GM23338 (cell line): ENCODE measurements at regions not wholly inside any gene's neighbourhood (a gene's known extent, or its start where the extent isn't known, plus 50 kb on each side); places are given as distances from the start of the nearest gene placed in this dataset.

Experiments
- ATAC-seq: fragments of 200-7000 bp; cut with Tn5 transposase; 3 replicates; pipeline ENCODE4 v1.9.1; 2020
- DNase-seq: peaks from one replicate; pipeline ENCODE4 v3.0.0-alpha.2; 2015; ENCODE audit warnings: low spot score
- H2AFZ ChIP-seq: fragments of 200-600 bp; sonication (generic); 2 replicates; pipeline ENCODE4 v1.8.0; 2016; ENCODE audit warnings: antibody characterized with exemption, mild to moderate bottlenecking, moderate library complexity
- H3F3A ChIP-seq: fragments of 200-600 bp; sonication (generic); replicated peaks from 2 replicates; pipeline ENCODE4 v1.8.0; 2017; ENCODE audit warnings: antibody characterized with exemption, mixed run types, low read depth
- H3K27ac ChIP-seq: fragments of 200-600 bp; sonication (generic); 2 replicates; pipeline ENCODE4 v1.6.1; 2016; ENCODE audit warnings: low read depth
- H3K27me3 ChIP-seq: fragments of 200-600 bp; sonication (generic); 2 replicates; pipeline ENCODE4 v1.8.0; 2016; ENCODE audit warnings: mild to moderate bottlenecking, mixed run types, moderate library complexity; ENCODE audit not compliant: insufficient read depth
- H3K36me3 ChIP-seq: fragments of 200-600 bp; sonication (generic); 2 replicates; pipeline ENCODE4 v1.8.0; 2016; ENCODE audit warnings: mild to moderate bottlenecking; ENCODE audit not compliant: insufficient read depth
- H3K4me1 ChIP-seq: fragments of 200-600 bp; sonication (generic); 2 replicates; pipeline ENCODE4 v1.8.0; 2016; ENCODE audit warnings: mild to moderate bottlenecking, moderate library complexity; ENCODE audit not compliant: insufficient read depth
- H3K4me2 ChIP-seq: fragments of 200-600 bp; sonication (generic); 2 replicates; pipeline ENCODE4 v1.7.1; 2017; ENCODE audit warnings: mixed run types
- H3K4me3 ChIP-seq: fragments of 200-600 bp; sonication (generic); 2 replicates; pipeline ENCODE4 v1.6.1; 2016; ENCODE audit warnings: mixed run types
- H3K79me2 ChIP-seq: fragments of 200-600 bp; sonication (generic); replicated peaks from 2 replicates; pipeline ENCODE4 v1.8.0; 2017; ENCODE audit warnings: mild to moderate bottlenecking; ENCODE audit not compliant: insufficient read depth
- H3K9me2 ChIP-seq: fragments of 200-600 bp; sonication (generic); 2 replicates; pipeline ENCODE4 v1.8.0; 2017; ENCODE audit not compliant: insufficient read depth
- H4K20me1 ChIP-seq: fragments of 200-600 bp; sonication (generic); replicated peaks from 2 replicates; pipeline ENCODE4 v1.8.0; 2017; ENCODE audit warnings: mild to moderate bottlenecking; ENCODE audit not compliant: insufficient read depth
- H3K27ac Mint-ChIP-seq: 2 replicates; pipeline ENCODE4 v1.8.0; 2020; ENCODE audit warnings: inconsistent platforms, mild to moderate bottlenecking, moderate library complexity, mixed read lengths
- H3K27me3 Mint-ChIP-seq: 3 replicates; pipeline ENCODE4 v1.8.0; 2022; ENCODE audit warnings: low read depth, mild to moderate bottlenecking, moderate library complexity, mixed read lengths, inconsistent platforms; ENCODE audit not compliant: insufficient read depth, poor library complexity
- H3K36me3 Mint-ChIP-seq: 3 replicates; pipeline ENCODE4 v1.8.0; 2021; ENCODE audit warnings: low read depth, mild to moderate bottlenecking, inconsistent platforms, moderate library complexity, mixed read lengths
- H3K4me1 Mint-ChIP-seq: 3 replicates; pipeline ENCODE4 v1.8.0; 2020; ENCODE audit warnings: mild to moderate bottlenecking, inconsistent platforms, mixed read lengths
- H3K4me3 Mint-ChIP-seq: 3 replicates; pipeline ENCODE4 v1.8.0; 2021; ENCODE audit warnings: moderate library complexity, mild to moderate bottlenecking, inconsistent platforms, mixed read lengths
- H3K9me3 Mint-ChIP-seq: 3 replicates; pipeline ENCODE4 v1.8.0; 2020; ENCODE audit warnings: moderate library complexity, mild to moderate bottlenecking, inconsistent platforms, mixed read lengths
- CREB1 ChIP-seq: fragments of 250-450 bp; sonication (Bioruptor Pico); IDR thresholded peaks from 2 replicates; pipeline ENCODE4 v1.5.0; 2020; ENCODE audit warnings: low read depth, mild to moderate bottlenecking, moderate library complexity
- EZH2 ChIP-seq: fragments of 200-600 bp; sonication (generic); IDR thresholded peaks from one replicate; pipeline ENCODE4 v1.8.0; 2017; ENCODE audit warnings: antibody characterized with exemption, mild to moderate bottlenecking, low read depth; ENCODE audit not compliant: unreplicated experiment
- EZH2phosphoT487 ChIP-seq: fragments of 200-600 bp; sonication (generic); IDR thresholded peaks from one replicate; pipeline ENCODE4 v1.8.1; 2018; ENCODE audit warnings: antibody characterized with exemption; ENCODE audit not compliant: unreplicated experiment
- JUNB ChIP-seq: IDR thresholded peaks from one replicate; pipeline ENCODE4 v1.6.1; 2016; ENCODE audit warnings: antibody characterized with exemption; ENCODE audit not compliant: unreplicated experiment
- NANOG ChIP-seq: IDR thresholded peaks from 2 replicates; pipeline ENCODE4 v1.6.1; 2016; ENCODE audit warnings: antibody characterized with exemption, borderline replicate concordance
- POLR2AphosphoS5 ChIP-seq: IDR thresholded peaks from 2 replicates; pipeline ENCODE4 v1.6.1; 2016; ENCODE audit warnings: antibody characterized with exemption, low read depth
- STAT1 ChIP-seq: IDR thresholded peaks from one replicate; pipeline ENCODE4 v1.6.1; 2016; ENCODE audit warnings: antibody characterized with exemption; ENCODE audit not compliant: unreplicated experiment
- ZNF114 ChIP-seq: fragments of 250-450 bp; sonication (Bioruptor Pico); IDR thresholded peaks from 2 replicates; pipeline ENCODE4 v1.5.0; 2020; ENCODE audit warnings: mild to moderate bottlenecking, moderate library complexity
- ZNF331 ChIP-seq: fragments of 250-450 bp; sonication (Bioruptor Pico); IDR thresholded peaks from 2 replicates; pipeline ENCODE4 v1.5.0; 2020; ENCODE audit warnings: low read depth, mild to moderate bottlenecking, moderate library complexity
- ZNF462 ChIP-seq: fragments of 250-450 bp; sonication (Bioruptor Pico); IDR thresholded peaks from 2 replicates; pipeline ENCODE4 v1.5.0; 2020; ENCODE audit warnings: mild to moderate bottlenecking, moderate library complexity
- TF ChIP-seq, protein P1 (sequence below), 2 experiments: fragments of 200-600 bp in 1 of 2; sonication (generic) in 1 of 2; conservative IDR thresholded peaks; 2 replicates each; pipeline versions ENCODE4 v1.5.1 to v1.6.1; 2016 to 2017; ENCODE audit warnings: antibody characterized with exemption in 2 of 2, low read depth in 2 of 2, mild to moderate bottlenecking in 2 of 2, moderate library complexity in 1 of 2
- TF ChIP-seq, protein P2 (sequence below): IDR thresholded peaks from one replicate; pipeline ENCODE4 v1.6.1; 2018; ENCODE audit warnings: antibody characterized with exemption; ENCODE audit not compliant: unreplicated experiment
- TF ChIP-seq, protein P3 (sequence below): IDR thresholded peaks from 2 replicates; pipeline ENCODE4 v1.6.1; 2016; ENCODE audit warnings: antibody characterized with exemption

GRCh38 chrX:39873117-39873516 is 224.6 kb downstream of the BCOR start:
- no peaks in the 10 kb centered on the region for H3K79me2 ChIP-seq
- Mint-ChIP-seq H3K4me1 (peaks cover 3% of the 10 kb centered on the region), H3K36me3 (no peaks in the 10 kb centered on the region), H3K9me3 (no peaks in the 10 kb centered on the region), H3K27me3 (peaks cover 3% of the 10 kb centered on the region), H3K27ac (no peak overlapping the region), H3K4me3 (no peak overlapping the region)
- H3K9me2 ChIP-seq = no peaks in the 10 kb centered on the region
- H4K20me1 ChIP-seq = no peaks in the 10 kb centered on the region
- H2AFZ ChIP-seq = no peak overlapping the region
- H3F3A ChIP-seq = no peaks in the 10 kb centered on the region
- H3K4me1 ChIP-seq = no peaks in the 10 kb centered on the region
- ATAC-seq (no peak), DNase-seq (no peak)
- H3K27me3 ChIP-seq = no peaks in the 10 kb centered on the region
- H3K4me2 ChIP-seq = no peak overlapping the region
- H3K27ac ChIP-seq = no peak overlapping the region
- no peak overlapping the region for H3K4me3 ChIP-seq
- H3K36me3 ChIP-seq = no peaks in the 10 kb centered on the region
- TF ChIP-seq EZH2phosphoT487 (no peak), ZNF331 (CRISPR knock-in tag) (no peak), POLR2AphosphoS5 (no peak), NANOG (no peak), ZNF462 (no peak), EZH2 (no peak), STAT1 (no peak), JUNB (no peak), CREB1 (CRISPR knock-in tag) (no peak), ZNF114 (CRISPR knock-in tag) (no peak)
- TF ChIP-seq, protein P1, sequence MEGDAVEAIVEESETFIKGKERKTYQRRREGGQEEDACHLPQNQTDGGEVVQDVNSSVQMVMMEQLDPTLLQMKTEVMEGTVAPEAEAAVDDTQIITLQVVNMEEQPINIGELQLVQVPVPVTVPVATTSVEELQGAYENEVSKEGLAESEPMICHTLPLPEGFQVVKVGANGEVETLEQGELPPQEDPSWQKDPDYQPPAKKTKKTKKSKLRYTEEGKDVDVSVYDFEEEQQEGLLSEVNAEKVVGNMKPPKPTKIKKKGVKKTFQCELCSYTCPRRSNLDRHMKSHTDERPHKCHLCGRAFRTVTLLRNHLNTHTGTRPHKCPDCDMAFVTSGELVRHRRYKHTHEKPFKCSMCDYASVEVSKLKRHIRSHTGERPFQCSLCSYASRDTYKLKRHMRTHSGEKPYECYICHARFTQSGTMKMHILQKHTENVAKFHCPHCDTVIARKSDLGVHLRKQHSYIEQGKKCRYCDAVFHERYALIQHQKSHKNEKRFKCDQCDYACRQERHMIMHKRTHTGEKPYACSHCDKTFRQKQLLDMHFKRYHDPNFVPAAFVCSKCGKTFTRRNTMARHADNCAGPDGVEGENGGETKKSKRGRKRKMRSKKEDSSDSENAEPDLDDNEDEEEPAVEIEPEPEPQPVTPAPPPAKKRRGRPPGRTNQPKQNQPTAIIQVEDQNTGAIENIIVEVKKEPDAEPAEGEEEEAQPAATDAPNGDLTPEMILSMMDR (conservative IDR thresholded peaks at IDR 0.05; ENCODE audit: low read depth in 2 of 2) = no peak
- TF ChIP-seq, protein P2, sequence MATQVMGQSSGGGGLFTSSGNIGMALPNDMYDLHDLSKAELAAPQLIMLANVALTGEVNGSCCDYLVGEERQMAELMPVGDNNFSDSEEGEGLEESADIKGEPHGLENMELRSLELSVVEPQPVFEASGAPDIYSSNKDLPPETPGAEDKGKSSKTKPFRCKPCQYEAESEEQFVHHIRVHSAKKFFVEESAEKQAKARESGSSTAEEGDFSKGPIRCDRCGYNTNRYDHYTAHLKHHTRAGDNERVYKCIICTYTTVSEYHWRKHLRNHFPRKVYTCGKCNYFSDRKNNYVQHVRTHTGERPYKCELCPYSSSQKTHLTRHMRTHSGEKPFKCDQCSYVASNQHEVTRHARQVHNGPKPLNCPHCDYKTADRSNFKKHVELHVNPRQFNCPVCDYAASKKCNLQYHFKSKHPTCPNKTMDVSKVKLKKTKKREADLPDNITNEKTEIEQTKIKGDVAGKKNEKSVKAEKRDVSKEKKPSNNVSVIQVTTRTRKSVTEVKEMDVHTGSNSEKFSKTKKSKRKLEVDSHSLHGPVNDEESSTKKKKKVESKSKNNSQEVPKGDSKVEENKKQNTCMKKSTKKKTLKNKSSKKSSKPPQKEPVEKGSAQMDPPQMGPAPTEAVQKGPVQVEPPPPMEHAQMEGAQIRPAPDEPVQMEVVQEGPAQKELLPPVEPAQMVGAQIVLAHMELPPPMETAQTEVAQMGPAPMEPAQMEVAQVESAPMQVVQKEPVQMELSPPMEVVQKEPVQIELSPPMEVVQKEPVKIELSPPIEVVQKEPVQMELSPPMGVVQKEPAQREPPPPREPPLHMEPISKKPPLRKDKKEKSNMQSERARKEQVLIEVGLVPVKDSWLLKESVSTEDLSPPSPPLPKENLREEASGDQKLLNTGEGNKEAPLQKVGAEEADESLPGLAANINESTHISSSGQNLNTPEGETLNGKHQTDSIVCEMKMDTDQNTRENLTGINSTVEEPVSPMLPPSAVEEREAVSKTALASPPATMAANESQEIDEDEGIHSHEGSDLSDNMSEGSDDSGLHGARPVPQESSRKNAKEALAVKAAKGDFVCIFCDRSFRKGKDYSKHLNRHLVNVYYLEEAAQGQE = no peak
- TF ChIP-seq, protein P3, sequence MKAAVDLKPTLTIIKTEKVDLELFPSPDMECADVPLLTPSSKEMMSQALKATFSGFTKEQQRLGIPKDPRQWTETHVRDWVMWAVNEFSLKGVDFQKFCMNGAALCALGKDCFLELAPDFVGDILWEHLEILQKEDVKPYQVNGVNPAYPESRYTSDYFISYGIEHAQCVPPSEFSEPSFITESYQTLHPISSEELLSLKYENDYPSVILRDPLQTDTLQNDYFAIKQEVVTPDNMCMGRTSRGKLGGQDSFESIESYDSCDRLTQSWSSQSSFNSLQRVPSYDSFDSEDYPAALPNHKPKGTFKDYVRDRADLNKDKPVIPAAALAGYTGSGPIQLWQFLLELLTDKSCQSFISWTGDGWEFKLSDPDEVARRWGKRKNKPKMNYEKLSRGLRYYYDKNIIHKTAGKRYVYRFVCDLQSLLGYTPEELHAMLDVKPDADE = no peak
